GM12873 (cell line): ENCODE measurements at regions not wholly inside any gene's neighbourhood (a gene's known extent, or its start where the extent isn't known, plus 50 kb on each side); places are given as distances from the start of the nearest gene placed in this dataset.

ENCODE experiments used
- TF ChIP-seq, protein P1 (sequence below): IDR thresholded peaks from 2 replicates; pipeline ENCODE4 v1.5.1; 2012; ENCODE audit warnings: low read depth, mild to moderate bottlenecking, moderate library complexity, low read length, control low read depth; ENCODE audit not compliant: insufficient read depth; ENCODE audit errors: missing control alignments

DNA sequence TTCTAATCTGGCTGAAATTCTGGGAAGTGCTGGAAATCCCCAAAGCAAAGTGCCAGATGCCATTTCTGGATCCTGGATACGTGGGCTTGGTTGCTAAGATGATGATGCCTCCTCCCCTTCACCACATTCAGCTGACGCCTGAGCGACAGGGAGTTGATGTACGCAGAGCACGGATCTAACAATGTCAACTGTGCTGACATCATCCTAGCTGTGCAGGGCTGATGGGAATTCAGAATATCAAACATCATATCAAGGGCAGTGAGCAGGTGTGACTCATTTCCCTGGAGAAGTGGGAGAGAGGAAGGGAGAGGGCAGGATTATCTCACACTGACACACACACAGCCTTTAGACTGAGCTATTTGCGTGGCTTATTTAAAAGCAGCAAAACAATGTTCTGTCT lies 92.6 kb upstream of the ZBTB20 start:
- TF ChIP-seq, protein P1, sequence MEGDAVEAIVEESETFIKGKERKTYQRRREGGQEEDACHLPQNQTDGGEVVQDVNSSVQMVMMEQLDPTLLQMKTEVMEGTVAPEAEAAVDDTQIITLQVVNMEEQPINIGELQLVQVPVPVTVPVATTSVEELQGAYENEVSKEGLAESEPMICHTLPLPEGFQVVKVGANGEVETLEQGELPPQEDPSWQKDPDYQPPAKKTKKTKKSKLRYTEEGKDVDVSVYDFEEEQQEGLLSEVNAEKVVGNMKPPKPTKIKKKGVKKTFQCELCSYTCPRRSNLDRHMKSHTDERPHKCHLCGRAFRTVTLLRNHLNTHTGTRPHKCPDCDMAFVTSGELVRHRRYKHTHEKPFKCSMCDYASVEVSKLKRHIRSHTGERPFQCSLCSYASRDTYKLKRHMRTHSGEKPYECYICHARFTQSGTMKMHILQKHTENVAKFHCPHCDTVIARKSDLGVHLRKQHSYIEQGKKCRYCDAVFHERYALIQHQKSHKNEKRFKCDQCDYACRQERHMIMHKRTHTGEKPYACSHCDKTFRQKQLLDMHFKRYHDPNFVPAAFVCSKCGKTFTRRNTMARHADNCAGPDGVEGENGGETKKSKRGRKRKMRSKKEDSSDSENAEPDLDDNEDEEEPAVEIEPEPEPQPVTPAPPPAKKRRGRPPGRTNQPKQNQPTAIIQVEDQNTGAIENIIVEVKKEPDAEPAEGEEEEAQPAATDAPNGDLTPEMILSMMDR = no peak

DNA sequence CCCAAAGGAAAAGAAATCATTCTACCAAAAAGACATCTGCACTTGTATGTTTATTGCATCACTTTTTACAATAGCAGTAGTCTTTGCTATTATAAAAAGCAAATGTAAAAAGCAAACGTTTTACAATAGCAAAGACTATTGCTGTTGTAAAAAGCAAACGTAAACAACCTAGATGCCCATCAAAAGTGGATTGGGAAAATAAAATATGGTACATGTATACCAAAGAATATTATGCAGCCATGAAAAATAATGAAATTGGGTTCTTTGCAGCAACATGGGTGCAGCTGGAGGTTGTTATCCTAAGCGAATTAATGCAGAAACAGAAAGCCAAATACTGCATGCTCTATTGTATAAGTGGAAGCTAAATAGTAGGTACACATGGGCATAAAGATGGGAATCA lies 97.3 kb upstream of the ZBTB20 start:
- TF ChIP-seq, protein P1 = no peak

DNA sequence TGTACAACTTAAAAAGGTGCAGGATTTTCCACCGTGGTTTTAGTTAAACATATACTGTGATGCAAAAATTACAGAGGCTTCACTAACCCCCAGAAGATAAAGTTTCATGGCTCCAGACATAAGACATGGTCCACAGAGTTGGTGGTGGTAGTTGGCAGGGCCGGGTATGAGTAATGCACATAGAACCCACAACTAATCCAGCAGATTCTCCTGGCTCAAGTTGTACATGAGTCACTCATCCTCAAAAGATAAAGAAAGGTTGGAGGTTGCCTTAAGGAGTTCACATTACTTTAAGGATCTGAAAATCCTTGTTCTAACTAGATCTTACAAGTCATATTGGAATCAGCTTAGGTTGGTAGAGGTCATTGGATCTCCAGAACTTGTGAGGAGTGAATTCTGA lies 98.3 kb upstream of the ZBTB20 start:
- TF ChIP-seq, protein P1 = no peak

- TF ChIP-seq, protein P1 = no peak
Measured at GRCh38 chr3:115245899-115246298, 98.8 kb upstream of the ZBTB20 start.

DNA sequence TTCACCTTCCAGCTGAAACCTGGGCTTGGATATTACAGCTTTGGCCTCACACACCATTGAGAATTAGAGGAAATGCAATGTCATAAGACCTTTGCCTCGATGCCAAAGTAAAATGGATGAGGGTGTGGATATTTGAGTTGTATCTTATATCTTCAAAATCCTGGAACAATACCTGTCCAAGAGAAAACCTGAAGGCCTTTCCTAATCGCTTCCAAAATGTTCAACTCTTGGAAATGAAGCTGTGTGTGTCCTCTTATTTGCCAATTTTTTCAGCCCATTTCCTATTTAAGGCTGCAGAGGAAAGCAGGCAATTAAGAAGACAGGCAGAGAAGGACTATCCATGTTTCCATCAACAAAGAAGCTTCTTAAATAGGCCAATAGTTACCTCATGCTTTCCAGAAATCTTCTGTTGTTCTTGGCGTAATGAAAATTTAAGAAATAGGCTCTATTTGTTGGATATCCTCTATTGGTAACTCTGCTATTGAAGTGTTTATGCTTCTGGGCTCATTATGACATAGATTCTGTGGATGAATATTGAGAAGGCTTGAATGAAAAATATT lies 99.5 kb upstream of the ZBTB20 start:
- TF ChIP-seq, protein P1 = no peak

- TF ChIP-seq, protein P1 = no peak
Measured at GRCh38 chr3:115248274-115248673, 101.2 kb upstream of the ZBTB20 start.

DNA sequence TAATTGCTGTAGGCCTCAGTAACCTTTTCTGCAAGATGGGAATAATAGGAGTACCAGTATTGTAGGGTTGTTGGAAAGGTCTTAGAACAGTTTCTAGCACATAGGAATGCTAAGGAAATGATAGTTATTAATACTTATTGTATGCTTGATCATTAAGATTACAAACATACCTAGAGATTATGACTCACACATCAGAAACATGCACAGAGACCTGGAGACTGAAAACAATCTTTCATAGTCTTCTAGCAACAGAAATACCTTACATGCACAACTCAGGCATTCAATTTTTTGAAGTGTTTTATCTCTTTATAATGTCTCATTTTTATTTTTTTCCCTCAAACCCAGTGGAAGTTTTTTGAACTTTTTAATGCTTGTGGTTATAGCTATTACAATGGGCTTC lies 104.4 kb upstream of the ZBTB20 start:
- TF ChIP-seq, protein P1 = no peak
